Parathyroid adenoma (tissue), 2 donors: ENCODE measurements at regions not wholly inside any gene's neighbourhood (a gene's known extent, or its start where the extent isn't known, plus 50 kb on each side); places are given as distances from the start of the nearest gene placed in this dataset.

Experiments used
- H2AFZ ChIP-seq: fragments of 300-600 bp; sonication (generic); one replicate; pipeline ENCODE4 v1.7.0; 2017; ENCODE audit warnings: antibody characterized with exemption, mild to moderate bottlenecking
- H3K27ac ChIP-seq: fragments of 300-600 bp; sonication (generic); one replicate; pipeline ENCODE4 v1.7.0; 2017
- H3K27me3 ChIP-seq: fragments of 300-600 bp; sonication (generic); one replicate; pipeline ENCODE4 v1.7.0; 2017; ENCODE audit warnings: low read length; ENCODE audit not compliant: control insufficient read depth, insufficient read depth
- H3K36me3 ChIP-seq: fragments of 300-600 bp; sonication (generic); one replicate; pipeline ENCODE4 v1.7.0; 2017; ENCODE audit warnings: low read length; ENCODE audit not compliant: control insufficient read depth, insufficient read depth
- H3K4me1 ChIP-seq: fragments of 300-600 bp; sonication (generic); one replicate; pipeline ENCODE4 v1.7.0; 2017; ENCODE audit warnings: control low read depth
- H3K4me2 ChIP-seq: fragments of 300-600 bp; sonication (generic); one replicate; pipeline ENCODE4 v1.7.0; 2017; ENCODE audit warnings: low read length
- H3K4me3 ChIP-seq: fragments of 300-600 bp; sonication (generic); one replicate; pipeline ENCODE4 v1.7.0; 2017; ENCODE audit warnings: low read depth, low read length
- H3K79me2 ChIP-seq: fragments of 300-600 bp; sonication (generic); one replicate; pipeline ENCODE4 v1.7.0; 2017; ENCODE audit warnings: control low read depth
- H3K9ac ChIP-seq: fragments of 300-600 bp; sonication (generic); one replicate; pipeline ENCODE4 v1.7.0; 2017; ENCODE audit warnings: mild to moderate bottlenecking
- H3K9me3 ChIP-seq: fragments of 300-600 bp; sonication (generic); one replicate; pipeline ENCODE4 v1.7.0; 2017; ENCODE audit warnings: low read length; ENCODE audit not compliant: control insufficient read depth
- CTCF ChIP-seq: fragments of 300-600 bp; sonication (generic); IDR thresholded peaks from one replicate; pipeline ENCODE4 v1.7.0; 2017; ENCODE audit warnings: antibody characterized with exemption, mild to moderate bottlenecking
- donor health status: primary hyperparathyroidism.

GRCh38 chr4:187362937-187363857 is 632.4 kb upstream of the ZFP42 start:
- no peak for TF ChIP-seq CTCF
- Histone ChIP-seq H3K9me3 (no peaks in the 10 kb centered on the region), H3K27ac (no peak overlapping the region), H3K4me3 (no peak overlapping the region), H3K27me3 (no peaks in the 10 kb centered on the region), H3K36me3 (no peaks in the 10 kb centered on the region), H3K4me2 (no peak overlapping the region), H3K79me2 (no peaks in the 10 kb centered on the region), H3K4me1 (no peaks in the 10 kb centered on the region), H3K9ac (no peak overlapping the region), H2AFZ (no peak overlapping the region)

GRCh38 chr4:187364401-187364800 is 631.2 kb upstream of the ZFP42 start:
- Histone ChIP-seq H3K36me3 (no peaks in the 10 kb centered on the region), H3K9me3 (no peaks in the 10 kb centered on the region)
- no peak for TF ChIP-seq CTCF

GRCh38 chr4:187364851-187365250 is 630.7 kb upstream of the ZFP42 start:
- H3K4me2 ChIP-seq: no peak overlapping the region
- H3K9me3 ChIP-seq: no peaks in the 10 kb centered on the region
- H3K9ac ChIP-seq: no peak overlapping the region
- H2AFZ ChIP-seq: no peak overlapping the region
- H3K4me1 ChIP-seq: no peaks in the 10 kb centered on the region
- H3K79me2 ChIP-seq: no peaks in the 10 kb centered on the region
- no peaks in the 10 kb centered on the region for H3K36me3 ChIP-seq
- no peak for TF ChIP-seq CTCF
- H3K4me3 ChIP-seq: no peak overlapping the region
- no peak overlapping the region for H3K27ac ChIP-seq
- H3K27me3 ChIP-seq: no peaks in the 10 kb centered on the region

More at GRCh38 chr4:187364401-187364800, 631.2 kb upstream of the ZFP42 start:
- no peak overlapping the region for H3K4me2 ChIP-seq
- H3K27ac ChIP-seq: no peak overlapping the region
- no peak overlapping the region for H3K9ac ChIP-seq
- no peaks in the 10 kb centered on the region for H3K79me2 ChIP-seq
- H3K4me3 ChIP-seq: no peak overlapping the region
- H3K27me3 ChIP-seq: no peaks in the 10 kb centered on the region
- no peaks in the 10 kb centered on the region for H3K4me1 ChIP-seq
- no peak overlapping the region for H2AFZ ChIP-seq

- H3K27me3 ChIP-seq: no peaks in the 10 kb centered on the region
Observed at GRCh38 chr4:187366530-187366929, 629.0 kb upstream of the ZFP42 start.

More at GRCh38 chr4:187366530-187366929, 629.0 kb upstream of the ZFP42 start:
- no peaks in the 10 kb centered on the region for H3K36me3 ChIP-seq
- H3K9me3 ChIP-seq: no peaks in the 10 kb centered on the region
- H3K4me2 ChIP-seq: no peak overlapping the region
- no peaks in the 10 kb centered on the region for H3K4me1 ChIP-seq
- H3K4me3 ChIP-seq: no peak overlapping the region
- no peak for TF ChIP-seq CTCF
- no peaks in the 10 kb centered on the region for H3K79me2 ChIP-seq
- no peak overlapping the region for H2AFZ ChIP-seq
- no peak overlapping the region for H3K27ac ChIP-seq
- no peak overlapping the region for H3K9ac ChIP-seq
